NCI-H226 (cell line): ENCODE measurements at regions not wholly inside any gene's neighbourhood (a gene's known extent, or its start where the extent isn't known, plus 50 kb on each side); places are given as distances from the start of the nearest gene placed in this dataset.
"Not testable (repeated sequence)": the region's sequence is repeated elsewhere in the genome, so short reads cannot be mapped to it uniquely, and the experiment has no call there.

Source experiments
- DNase-seq: peaks from one replicate; pipeline ENCODE4 v3.0.0-alpha.2; 2015

GRCh38 chr16:49940464-49941224 lies 84.4 kb upstream of the CNEP1R1 start:
- no peak for DNase-seq

GRCh38 chr16:49944221-49944620 lies 80.8 kb upstream of the CNEP1R1 start:
- no peak for DNase-seq

- no peak for DNase-seq
Measured at GRCh38 chr16:49947907-49948678, 76.9 kb upstream of the CNEP1R1 start.

- DNase-seq, result no peak
Measured at GRCh38 chr16:49951574-49952195, 73.3 kb upstream of the CNEP1R1 start.

- DNase-seq, result peak; percentile 46
Measured at GRCh38 chr16:49952386-49952785, 72.6 kb upstream of the CNEP1R1 start.

- no peak for DNase-seq
Measured at GRCh38 chr16:49953090-49953489, 71.9 kb upstream of the CNEP1R1 start.

GRCh38 chr16:49955858-49956257 lies 69.2 kb upstream of the CNEP1R1 start:
- no peak for DNase-seq

- DNase-seq, result no peak
Measured at GRCh38 chr16:49956915-49957314, 68.1 kb upstream of the CNEP1R1 start.

- no peak for DNase-seq
Measured at GRCh38 chr16:49958448-49958847, 66.6 kb upstream of the CNEP1R1 start.

GRCh38 chr16:49959552-49960277 lies 65.3 kb upstream of the CNEP1R1 start:
- DNase-seq, result no peak

GRCh38 chr16:49961089-49961488 lies 63.9 kb upstream of the CNEP1R1 start:
- no peak for DNase-seq

GRCh38 chr16:49962566-49962965 lies 62.5 kb upstream of the CNEP1R1 start:
- DNase-seq, result not testable (repeated sequence)

GRCh38 chr16:49964316-49964715 lies 60.7 kb upstream of the CNEP1R1 start:
- no peak for DNase-seq

- DNase-seq, result no peak
Measured at GRCh38 chr16:49964973-49965372, 60.1 kb upstream of the CNEP1R1 start.

GRCh38 chr16:49967012-49967559 lies 57.9 kb upstream of the CNEP1R1 start:
- no peak for DNase-seq

- no peak for DNase-seq
Measured at GRCh38 chr16:49969091-49970030, 55.7 kb upstream of the CNEP1R1 start.

- DNase-seq, result no peak
Measured at GRCh38 chr16:49970797-49971431, 54.1 kb upstream of the CNEP1R1 start.

- DNase-seq, result no peak
Measured at GRCh38 chr16:49972280-49972679, 52.7 kb upstream of the CNEP1R1 start.

GRCh38 chr16:49972961-49973360 lies 52.1 kb upstream of the CNEP1R1 start:
- DNase-seq, result no peak
